OCI-LY7 (cell line): ENCODE measurements at regions not wholly inside any gene's neighbourhood (a gene's known extent, or its start where the extent isn't known, plus 50 kb on each side); places are given as distances from the start of the nearest gene placed in this dataset. TPM values are rescaled to one million over a fixed set of nuclear protein-coding genes. Genes with fewer than 3 reads are reported as not detected.

Experiments used
- BruUV-seq: library from RNA; stranded (reverse); fragments of 400-500 nt; replicated peaks from 2 replicates; lab custom pipeline; 2021; lab: Mats Ljungman, UMichigan
- CTCF ChIA-PET: fragments of 300-600 bp; sonication (Branson Sonifier 250); formaldehyde crosslinking; loops from one replicate; lab custom pipeline; 2022; ENCODE audit warnings: antibody characterized with exemption; ENCODE audit not compliant: unreplicated experiment; lab: Charles Lee
- POLR2A ChIA-PET: fragments of 300-600 bp; sonication (Branson Sonifier 250); formaldehyde crosslinking; loops from one replicate; lab custom pipeline; 2022; ENCODE audit warnings: antibody characterized with exemption; lab: Charles Lee
- DNase-seq: peaks from one replicate; pipeline ENCODE4 v3.0.0-alpha.2; 2015; ENCODE audit warnings: low spot score
- H2AFZ ChIP-seq: fragments of 200-600 bp; sonication (generic), shearing (Covaris generic); 2 replicates; pipeline ENCODE4 v1.6.1; 2014; ENCODE audit warnings: mild to moderate bottlenecking, antibody characterized with exemption, low read length, moderate library complexity
- H3K27ac ChIP-seq: fragments of 200-600 bp; sonication (generic); 2 replicates; pipeline ENCODE4 v1.5.1; 2014; ENCODE audit warnings: mixed run types, low read depth, mild to moderate bottlenecking, moderate library complexity, low read length, inconsistent platforms; ENCODE audit not compliant: poor library complexity, severe bottlenecking
- H3K36me3 ChIP-seq: fragments of 200-600 bp; sonication (generic); 2 replicates; pipeline ENCODE4 v1.6.1; 2014; ENCODE audit warnings: mild to moderate bottlenecking, antibody characterized with exemption, low read length, moderate library complexity, mixed read lengths; ENCODE audit not compliant: insufficient read depth
- H3K4me1 ChIP-seq: fragments of 200-600 bp; sonication (generic); 2 replicates; pipeline ENCODE4 v1.5.1; 2014; ENCODE audit warnings: mild to moderate bottlenecking, low read length; ENCODE audit not compliant: insufficient read depth, poor library complexity, severe bottlenecking
- H3K4me2 ChIP-seq: fragments of 200-600 bp; sonication (generic); 2 replicates; pipeline ENCODE4 v1.6.1; 2014; ENCODE audit warnings: mild to moderate bottlenecking, low read length
- H3K4me3 ChIP-seq: fragments of 200-600 bp; sonication (generic); 2 replicates; pipeline ENCODE4 v1.5.1; 2014; ENCODE audit warnings: mild to moderate bottlenecking, low read depth, low read length; ENCODE audit not compliant: poor library complexity, severe bottlenecking
- H3K79me2 ChIP-seq: fragments of 200-600 bp; sonication (generic); 2 replicates; pipeline ENCODE4 v1.6.1; 2016; ENCODE audit warnings: low read depth, mild to moderate bottlenecking, low read length, moderate library complexity, mixed read lengths; ENCODE audit not compliant: insufficient read depth
- H3K9me2 ChIP-seq: fragments of 200-600 bp; sonication (generic); 2 replicates; pipeline ENCODE4 v1.6.1; 2016; ENCODE audit warnings: mild to moderate bottlenecking, low read length, mixed read lengths; ENCODE audit not compliant: insufficient read depth
- H3K9me3 ChIP-seq: fragments of 200-600 bp; sonication (generic); 2 replicates; pipeline ENCODE4 v1.6.1; 2014; ENCODE audit warnings: mild to moderate bottlenecking, mixed run types, low read length, mixed read lengths
- H4K20me1 ChIP-seq: fragments of 200-600 bp; sonication (generic); 2 replicates; pipeline ENCODE4 v1.6.1; 2014; ENCODE audit warnings: mild to moderate bottlenecking, antibody characterized with exemption, low read length, moderate library complexity, mixed read lengths; ENCODE audit not compliant: insufficient read depth
- EZH2phosphoT487 ChIP-seq: fragments of 200-600 bp; sonication (generic); IDR thresholded peaks from 2 replicates; pipeline ENCODE4 v1.6.1; 2018; ENCODE audit warnings: low read depth, borderline replicate concordance, mild to moderate bottlenecking, mixed run types, antibody characterized with exemption, low read length, moderate library complexity, mixed read lengths
- intact Hi-C: fragments of 100-400 bp; cut with micrococcal nuclease; formaldehyde crosslinking; loops from one replicate; pipeline ENCODE4 v1.10.0; 2022; ENCODE audit not compliant: unreplicated experiment
- small RNA-seq: library from RNA; depleted of rRNA; stranded (forward); fragments of <200 nt; gene quantifications from one replicate; pipeline ENCODE3, GENCODE V24; 2014
- TF ChIP-seq, protein P1 (sequence below): fragments of 200-600 bp; sonication (generic); conservative IDR thresholded peaks from 2 replicates; pipeline ENCODE4 v1.5.1; 2014; ENCODE audit warnings: mild to moderate bottlenecking, antibody characterized with exemption, low read length, moderate library complexity, mixed read lengths

- Histone ChIP-seq H3K27ac (no peak overlapping the region), H3K4me3 (no peak overlapping the region), H3K79me2 (no peaks in the 10 kb centered on the region), H3K9me3 (no peaks in the 10 kb centered on the region), H3K36me3 (no peaks in the 10 kb centered on the region), H3K9me2 (no peaks in the 10 kb centered on the region), H3K4me2 (no peak overlapping the region), H2AFZ (no peak overlapping the region), H4K20me1 (no peaks in the 10 kb centered on the region), H3K4me1 (no peaks in the 10 kb centered on the region)
- intact Hi-C loops = no loop called here
- TF ChIP-seq, protein P1, sequence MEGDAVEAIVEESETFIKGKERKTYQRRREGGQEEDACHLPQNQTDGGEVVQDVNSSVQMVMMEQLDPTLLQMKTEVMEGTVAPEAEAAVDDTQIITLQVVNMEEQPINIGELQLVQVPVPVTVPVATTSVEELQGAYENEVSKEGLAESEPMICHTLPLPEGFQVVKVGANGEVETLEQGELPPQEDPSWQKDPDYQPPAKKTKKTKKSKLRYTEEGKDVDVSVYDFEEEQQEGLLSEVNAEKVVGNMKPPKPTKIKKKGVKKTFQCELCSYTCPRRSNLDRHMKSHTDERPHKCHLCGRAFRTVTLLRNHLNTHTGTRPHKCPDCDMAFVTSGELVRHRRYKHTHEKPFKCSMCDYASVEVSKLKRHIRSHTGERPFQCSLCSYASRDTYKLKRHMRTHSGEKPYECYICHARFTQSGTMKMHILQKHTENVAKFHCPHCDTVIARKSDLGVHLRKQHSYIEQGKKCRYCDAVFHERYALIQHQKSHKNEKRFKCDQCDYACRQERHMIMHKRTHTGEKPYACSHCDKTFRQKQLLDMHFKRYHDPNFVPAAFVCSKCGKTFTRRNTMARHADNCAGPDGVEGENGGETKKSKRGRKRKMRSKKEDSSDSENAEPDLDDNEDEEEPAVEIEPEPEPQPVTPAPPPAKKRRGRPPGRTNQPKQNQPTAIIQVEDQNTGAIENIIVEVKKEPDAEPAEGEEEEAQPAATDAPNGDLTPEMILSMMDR = no peak
- TF ChIP-seq EZH2phosphoT487 = no peak
- POLR2A ChIA-PET = no interaction called here
- no peak for DNase-seq
- CTCF ChIA-PET = no interaction called here
- no TSS peak for BruUV-seq
Measured at GRCh38 chr11:16410479-16410878, 54.1 kb upstream of the SOX6 start.

GRCh38 chr11:16408619-16409018, 52.3 kb upstream of the SOX6 start:
- BruUV-seq = no TSS peak
- H3K27ac ChIP-seq = no peak overlapping the region
- no peaks in the 10 kb centered on the region for H3K36me3 ChIP-seq
- H3K4me1 ChIP-seq = no peaks in the 10 kb centered on the region
- H3K9me2 ChIP-seq = no peaks in the 10 kb centered on the region
- CTCF ChIA-PET = no interaction called here
- POLR2A ChIA-PET = no interaction called here
- TF ChIP-seq EZH2phosphoT487 = no peak
- TF ChIP-seq, protein P1 = no peak
- no peak overlapping the region for H3K4me2 ChIP-seq
- H3K9me3 ChIP-seq = no peaks in the 10 kb centered on the region
- DNase-seq = no peak
- intact Hi-C loops = no loop called here
- no peak overlapping the region for H2AFZ ChIP-seq
- H4K20me1 ChIP-seq = no peaks in the 10 kb centered on the region
- no peaks in the 10 kb centered on the region for H3K79me2 ChIP-seq
- no peak overlapping the region for H3K4me3 ChIP-seq

GRCh38 chr11:16406226-16406625, 49.9 kb upstream of the SOX6 start:
- H3K9me2 ChIP-seq = no peaks in the 10 kb centered on the region
- H3K27ac ChIP-seq = no peak overlapping the region
- BruUV-seq = no TSS peak
- ChIA-PET POLR2A (interaction anchor here (1.2 kb wide), 1 partner anchor 65 kb away, joined by 3 read pairs; no protein-coding TSS in a partner anchor), CTCF (no interaction called here)
- no peaks in the 10 kb centered on the region for H3K9me3 ChIP-seq
- no peak overlapping the region for H3K4me3 ChIP-seq
- no peaks in the 10 kb centered on the region for H3K36me3 ChIP-seq
- intact Hi-C loops = no loop called here
- TF ChIP-seq EZH2phosphoT487 = no peak
- TF ChIP-seq, protein P1 = no peak
- H3K4me1 ChIP-seq = no peaks in the 10 kb centered on the region
- H2AFZ ChIP-seq = no peak overlapping the region
- H4K20me1 ChIP-seq = no peaks in the 10 kb centered on the region
- H3K4me2 ChIP-seq = no peak overlapping the region
- H3K79me2 ChIP-seq = no peaks in the 10 kb centered on the region
- DNase-seq = no peak

Small RNAs in the stretch of these regions (small RNA-seq; reads per million reads assigned to genes)
- not detected for gene RN7SL188P
